ENCODE measurements at regions not wholly inside any gene's neighbourhood (a gene's known extent, or its start where the extent isn't known, plus 50 kb on each side); places are given as distances from the start of the nearest gene placed in this dataset.

- Mint-ChIP-seq H3K9me3 (no peaks in the 10 kb centered on the region), H3K27ac (no peak overlapping the region), H3K27me3 (peaks cover 21% of the 10 kb centered on the region), H3K36me3 (ENCODE audit: low read depth) (no peaks in the 10 kb centered on the region), H3K4me1 (ENCODE audit: low read depth) (peaks cover 7% of the 10 kb centered on the region), H3K4me3 (no peak overlapping the region)
- TF ChIP-seq, protein P1, sequence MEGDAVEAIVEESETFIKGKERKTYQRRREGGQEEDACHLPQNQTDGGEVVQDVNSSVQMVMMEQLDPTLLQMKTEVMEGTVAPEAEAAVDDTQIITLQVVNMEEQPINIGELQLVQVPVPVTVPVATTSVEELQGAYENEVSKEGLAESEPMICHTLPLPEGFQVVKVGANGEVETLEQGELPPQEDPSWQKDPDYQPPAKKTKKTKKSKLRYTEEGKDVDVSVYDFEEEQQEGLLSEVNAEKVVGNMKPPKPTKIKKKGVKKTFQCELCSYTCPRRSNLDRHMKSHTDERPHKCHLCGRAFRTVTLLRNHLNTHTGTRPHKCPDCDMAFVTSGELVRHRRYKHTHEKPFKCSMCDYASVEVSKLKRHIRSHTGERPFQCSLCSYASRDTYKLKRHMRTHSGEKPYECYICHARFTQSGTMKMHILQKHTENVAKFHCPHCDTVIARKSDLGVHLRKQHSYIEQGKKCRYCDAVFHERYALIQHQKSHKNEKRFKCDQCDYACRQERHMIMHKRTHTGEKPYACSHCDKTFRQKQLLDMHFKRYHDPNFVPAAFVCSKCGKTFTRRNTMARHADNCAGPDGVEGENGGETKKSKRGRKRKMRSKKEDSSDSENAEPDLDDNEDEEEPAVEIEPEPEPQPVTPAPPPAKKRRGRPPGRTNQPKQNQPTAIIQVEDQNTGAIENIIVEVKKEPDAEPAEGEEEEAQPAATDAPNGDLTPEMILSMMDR (IDR thresholded peaks at IDR 0.05): no peak
- ChIA-PET CTCF (no interaction called here), POLR2A (no interaction called here)
- ATAC-seq (no peak), DNase-seq (no peak)
- intact Hi-C loops (cut with micrococcal nuclease): no loop called here
These were observed 197.0 kb downstream of the BMP7 start for GRCh38 chr20:57069442-57069841.

- peaks cover 7% of the 10 kb centered on the region for H3K4me1 Mint-ChIP-seq (ENCODE audit: low read depth)
- H3K27ac Mint-ChIP-seq: no peak overlapping the region
- DNase-seq: no peak
- ChIA-PET POLR2A (no interaction called here), CTCF (no interaction called here)
- ATAC-seq: no peak
- H3K27me3 Mint-ChIP-seq: peaks cover 21% of the 10 kb centered on the region
- TF ChIP-seq, protein P1 (IDR thresholded peaks at IDR 0.05): no peak
- no peaks in the 10 kb centered on the region for H3K36me3 Mint-ChIP-seq (ENCODE audit: low read depth)
- intact Hi-C loops (cut with micrococcal nuclease): no loop called here
- H3K9me3 Mint-ChIP-seq: no peaks in the 10 kb centered on the region
- H3K4me3 Mint-ChIP-seq: no peak overlapping the region
These were observed 196.1 kb downstream of the BMP7 start for GRCh38 chr20:57070296-57070695.

GRCh38 chr20:57071283-57071731 lies 195.1 kb downstream of the BMP7 start:
- ChIA-PET CTCF (interaction anchor here (1.1 to 1.3 kb wide), 2 partner anchors 19 to 23 kb away, joined by 3 to 4 read pairs; no protein-coding TSS in a partner anchor), POLR2A (no interaction called here)
- no peaks in the 10 kb centered on the region for H3K36me3 Mint-ChIP-seq (ENCODE audit: low read depth)
- no peak overlapping the region for H3K4me3 Mint-ChIP-seq
- peaks cover 7% of the 10 kb centered on the region for H3K4me1 Mint-ChIP-seq (ENCODE audit: low read depth)
- intact Hi-C loops (cut with micrococcal nuclease): no loop called here
- ATAC-seq (no peak), DNase-seq (no peak)
- peaks cover 17% of the 10 kb centered on the region for H3K27me3 Mint-ChIP-seq
- no peak overlapping the region for H3K27ac Mint-ChIP-seq
- H3K9me3 Mint-ChIP-seq: no peaks in the 10 kb centered on the region
- TF ChIP-seq, protein P1 (IDR thresholded peaks at IDR 0.05): no peak

DNA sequence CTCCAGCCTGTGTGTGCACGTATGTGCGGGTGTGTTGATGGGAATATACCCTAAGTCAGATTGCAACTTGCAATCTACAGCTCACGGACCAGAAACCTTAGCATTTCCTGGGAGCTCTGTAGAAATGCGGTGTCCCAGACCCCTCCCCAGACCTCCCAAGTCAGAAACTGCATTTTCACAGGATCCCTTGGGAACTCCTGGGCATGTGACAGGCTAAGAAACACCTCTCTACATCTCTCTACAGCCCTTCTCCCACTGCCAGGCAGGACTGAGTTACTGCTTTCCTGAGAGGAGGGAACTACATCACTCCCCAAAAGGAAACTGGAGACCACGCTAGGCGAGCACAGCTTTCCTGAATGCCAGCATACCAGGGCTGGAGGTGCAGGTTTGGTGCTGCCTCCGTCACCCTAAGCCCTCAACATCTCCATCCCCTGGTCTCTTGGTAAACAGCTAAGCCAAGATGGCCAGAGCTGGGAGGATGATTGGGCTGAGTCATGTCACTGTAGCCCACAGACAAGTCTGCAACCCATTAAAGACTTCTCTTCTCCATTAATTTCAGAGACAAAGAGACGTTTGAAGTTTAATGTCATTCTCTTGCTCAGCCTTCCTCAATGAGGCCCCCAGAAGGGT lies 194.4 kb downstream of the BMP7 start:
- intact Hi-C loops (cut with micrococcal nuclease): no loop called here
- POLR2A ChIA-PET: no interaction called here

DNA sequence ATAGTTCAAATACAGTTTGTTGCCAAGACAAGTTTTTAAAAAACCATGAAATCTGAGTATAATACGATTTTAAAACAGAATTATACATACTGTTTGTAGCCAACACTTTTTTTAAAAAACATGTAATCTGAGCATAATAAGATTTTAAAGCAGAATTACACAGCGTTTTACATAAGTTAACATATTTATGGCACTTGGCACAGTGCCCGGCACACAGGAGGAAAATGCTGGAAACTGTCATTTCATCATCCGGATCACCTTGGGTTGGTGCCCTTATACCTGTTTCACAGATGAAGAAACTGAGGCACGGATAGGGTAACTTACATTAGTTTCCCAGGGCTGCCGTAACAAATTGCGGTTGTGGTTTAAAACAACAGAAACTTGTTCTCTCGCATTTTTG lies 193.0 kb downstream of the BMP7 start:
- TF ChIP-seq, protein P1 (IDR thresholded peaks at IDR 0.05): no peak
- Mint-ChIP-seq H3K36me3 (ENCODE audit: low read depth) (no peaks in the 10 kb centered on the region), H3K9me3 (peaks cover 6% of the 10 kb centered on the region), H3K27ac (no peak overlapping the region), H3K4me3 (no peak overlapping the region), H3K27me3 (peaks cover 17% of the 10 kb centered on the region), H3K4me1 (ENCODE audit: low read depth) (peaks cover 7% of the 10 kb centered on the region)
- intact Hi-C loops (cut with micrococcal nuclease): no loop called here
- DNase-seq: no peak
- CTCF ChIA-PET: no interaction called here
- ATAC-seq: no peak
- POLR2A ChIA-PET: no interaction called here

More for the DNA sequence above, 194.4 kb downstream of the BMP7 start:
- CTCF ChIA-PET: interaction anchor here (1.1 to 1.3 kb wide), 2 partner anchors 18 to 24 kb away, joined by 3 to 4 read pairs; no protein-coding TSS in a partner anchor
- no peak for ATAC-seq
- H3K9me3 Mint-ChIP-seq: peaks cover 2% of the 10 kb centered on the region
- peaks cover 17% of the 10 kb centered on the region for H3K27me3 Mint-ChIP-seq
- no peak overlapping the region for H3K27ac Mint-ChIP-seq
- no peak for DNase-seq
- TF ChIP-seq, protein P1 (IDR thresholded peaks at IDR 0.05): no peak
- H3K4me1 Mint-ChIP-seq (ENCODE audit: low read depth): peaks cover 7% of the 10 kb centered on the region
- no peak overlapping the region for H3K4me3 Mint-ChIP-seq
- no peaks in the 10 kb centered on the region for H3K36me3 Mint-ChIP-seq (ENCODE audit: low read depth)
